Esophagus squamous epithelium (tissue), 5 donors: ENCODE measurements at regions not wholly inside any gene's neighbourhood (a gene's known extent, or its start where the extent isn't known, plus 50 kb on each side); places are given as distances from the start of the nearest gene placed in this dataset.

Experiments
- DNase-seq: peaks from one replicate; lab custom pipeline; 2025; lab: John Stamatoyannopoulos, UW
- H3K27ac ChIP-seq, 4 donors: fragments of 200-600 bp; sonication (generic); one replicate each; pipeline ENCODE4 v1.5.1; 2016 to 2019; ENCODE audit warnings: mild to moderate bottlenecking in 1 of 4
- H3K27me3 ChIP-seq, 4 donors: fragments of 200-600 bp; sonication (generic); 1 replicate in 3 of 4; 2 replicates in 1 of 4; pipeline versions ENCODE4 v1.5.1 to v1.6.0; 2017 to 2021; ENCODE audit warnings: antibody characterized with exemption in 1 of 4
- H3K36me3 ChIP-seq, 3 donors: fragments of 200-600 bp; sonication (generic); one replicate each; pipeline ENCODE4 v1.5.1; 2016 to 2019
- H3K4me1 ChIP-seq, 3 donors: fragments of 200-600 bp; sonication (generic); one replicate each; pipeline ENCODE4 v1.5.1; 2017 to 2019
- H3K4me3 ChIP-seq, 4 donors: fragments of 200-600 bp; sonication (generic); 1 replicate in 3 of 4; 2 replicates in 1 of 4; pipeline ENCODE4 v1.5.1; 2016 to 2019; ENCODE audit warnings: mild to moderate bottlenecking in 2 of 4, moderate library complexity in 1 of 4
- H3K9me3 ChIP-seq, 3 donors: fragments of 200-600 bp; sonication (generic); one replicate each; pipeline ENCODE4 v1.5.1; 2016 to 2019
- POLR2A ChIP-seq, 4 donors: fragments of 450-650 bp; IDR thresholded peaks; one replicate each; pipeline ENCODE4 v1.6.1; 2017; ENCODE audit warnings: antibody characterized with exemption in 4 of 4, mild to moderate bottlenecking in 4 of 4, moderate library complexity in 3 of 4
- WGBS, 2 donors: methylation state at CpG; one replicate each; pipeline ENCODE4 v1.1.5; 2018; 5-methylcytosine and 5-hydroxymethylcytosine counted together
- intact Hi-C: fragments of 100-400 bp; cut with DNase I; formaldehyde crosslinking; loops from one replicate; pipeline ENCODE4 v1.15.0; 2022
- TF ChIP-seq, protein P1 (sequence below), 6 experiments: fragments of 450-650 bp in 4 of 6; fragments of 200-600 bp in 2 of 6; sonication (generic) in 2 of 6; IDR thresholded peaks; one replicate each; pipeline ENCODE4 v1.5.1; 2016 to 2019; ENCODE audit warnings: antibody characterized with exemption in 6 of 6, mild to moderate bottlenecking in 4 of 6, moderate library complexity in 4 of 6
- donor health status: DM: yes; HTN: yes; CAD: no.

DNA sequence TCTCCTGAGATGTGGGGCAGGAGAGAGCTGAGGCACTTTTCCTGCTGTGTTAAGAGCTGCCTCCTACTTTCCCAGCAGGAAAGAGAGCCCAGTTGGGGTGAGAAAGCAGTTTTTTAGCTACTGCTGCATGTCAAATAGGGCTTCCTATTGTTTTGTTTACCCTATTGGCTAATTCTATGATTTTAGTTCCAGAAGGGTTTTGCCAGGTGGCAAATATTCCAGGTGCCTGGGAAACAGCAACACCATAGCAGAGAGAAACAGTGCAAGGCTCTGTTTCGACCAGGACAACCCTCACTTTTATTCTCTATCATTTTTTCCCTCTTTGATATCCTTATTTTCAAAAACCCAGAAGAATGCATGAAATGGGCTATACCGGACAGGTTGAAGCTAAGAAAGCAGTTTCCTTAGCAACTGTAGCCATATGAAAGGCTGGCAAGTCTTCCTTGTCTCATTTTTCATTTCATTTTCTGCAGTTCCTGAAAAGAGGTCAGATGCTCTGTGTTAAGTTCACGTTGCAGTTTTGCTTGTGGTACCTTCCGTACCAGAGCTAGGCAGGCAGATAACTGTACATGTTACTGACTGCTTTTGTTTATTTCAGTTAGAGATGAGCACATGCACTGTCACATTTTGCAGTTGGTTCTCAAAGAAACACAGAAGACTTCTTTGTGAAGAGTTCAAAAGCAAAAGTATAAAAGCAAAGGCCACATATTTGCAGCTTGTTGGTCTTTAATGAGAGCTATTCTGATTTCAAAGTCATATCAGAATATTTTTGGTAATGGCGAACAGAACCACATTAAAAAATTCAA lies 84.8 kb downstream of the AQP4 start:
- no peak overlapping the region for H3K4me3 ChIP-seq
- H3K27me3 ChIP-seq, result peaks cover 0 to 14% (median 0%) of the 10 kb centered on the region in 4 donors
- intact Hi-C loops, result no loop called here
- no peak for DNase-seq
- H3K27ac ChIP-seq, result no peak overlapping the region
- 44 to 54% methylated on average over 5 of the region's 5 CpGs for WGBS, 2 donors
- no peaks in the 10 kb centered on the region for H3K9me3 ChIP-seq
- no peak for TF ChIP-seq POLR2A (IDR thresholded peaks at IDR 0.05)
- no peaks in the 10 kb centered on the region for H3K36me3 ChIP-seq
- no peaks in the 10 kb centered on the region for H3K4me1 ChIP-seq

DNA sequence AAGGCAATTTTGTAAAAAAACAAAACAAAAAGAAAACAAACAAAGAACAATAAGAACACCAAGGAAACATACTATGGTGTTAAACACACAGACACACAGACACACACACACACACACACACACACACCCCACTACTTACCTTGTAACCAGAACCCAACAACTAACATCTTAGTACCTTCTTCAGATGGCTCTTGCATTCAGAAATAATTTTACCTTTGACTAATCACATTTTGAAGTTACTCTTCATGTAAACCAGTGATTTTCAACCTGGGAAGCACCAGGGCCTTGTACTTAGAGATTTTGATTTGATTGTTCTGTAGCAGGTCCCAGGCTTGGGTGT lies 87.5 kb downstream of the AQP4 start:
- Histone ChIP-seq H3K4me1 (no peaks in the 10 kb centered on the region), H3K36me3 (no peaks in the 10 kb centered on the region), H3K27me3 (peaks cover 0 to 25% (median 0%) of the 10 kb centered on the region in 4 donors), H3K27ac (no peak overlapping the region), H3K9me3 (no peaks in the 10 kb centered on the region), H3K4me3 (no peak overlapping the region)
- no peak for TF ChIP-seq POLR2A (IDR thresholded peaks at IDR 0.05)
- TF ChIP-seq, protein P1, sequence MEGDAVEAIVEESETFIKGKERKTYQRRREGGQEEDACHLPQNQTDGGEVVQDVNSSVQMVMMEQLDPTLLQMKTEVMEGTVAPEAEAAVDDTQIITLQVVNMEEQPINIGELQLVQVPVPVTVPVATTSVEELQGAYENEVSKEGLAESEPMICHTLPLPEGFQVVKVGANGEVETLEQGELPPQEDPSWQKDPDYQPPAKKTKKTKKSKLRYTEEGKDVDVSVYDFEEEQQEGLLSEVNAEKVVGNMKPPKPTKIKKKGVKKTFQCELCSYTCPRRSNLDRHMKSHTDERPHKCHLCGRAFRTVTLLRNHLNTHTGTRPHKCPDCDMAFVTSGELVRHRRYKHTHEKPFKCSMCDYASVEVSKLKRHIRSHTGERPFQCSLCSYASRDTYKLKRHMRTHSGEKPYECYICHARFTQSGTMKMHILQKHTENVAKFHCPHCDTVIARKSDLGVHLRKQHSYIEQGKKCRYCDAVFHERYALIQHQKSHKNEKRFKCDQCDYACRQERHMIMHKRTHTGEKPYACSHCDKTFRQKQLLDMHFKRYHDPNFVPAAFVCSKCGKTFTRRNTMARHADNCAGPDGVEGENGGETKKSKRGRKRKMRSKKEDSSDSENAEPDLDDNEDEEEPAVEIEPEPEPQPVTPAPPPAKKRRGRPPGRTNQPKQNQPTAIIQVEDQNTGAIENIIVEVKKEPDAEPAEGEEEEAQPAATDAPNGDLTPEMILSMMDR (IDR thresholded peaks at IDR 0.05), result no peak
- no peak for DNase-seq
- intact Hi-C loops, result no loop called here

DNA sequence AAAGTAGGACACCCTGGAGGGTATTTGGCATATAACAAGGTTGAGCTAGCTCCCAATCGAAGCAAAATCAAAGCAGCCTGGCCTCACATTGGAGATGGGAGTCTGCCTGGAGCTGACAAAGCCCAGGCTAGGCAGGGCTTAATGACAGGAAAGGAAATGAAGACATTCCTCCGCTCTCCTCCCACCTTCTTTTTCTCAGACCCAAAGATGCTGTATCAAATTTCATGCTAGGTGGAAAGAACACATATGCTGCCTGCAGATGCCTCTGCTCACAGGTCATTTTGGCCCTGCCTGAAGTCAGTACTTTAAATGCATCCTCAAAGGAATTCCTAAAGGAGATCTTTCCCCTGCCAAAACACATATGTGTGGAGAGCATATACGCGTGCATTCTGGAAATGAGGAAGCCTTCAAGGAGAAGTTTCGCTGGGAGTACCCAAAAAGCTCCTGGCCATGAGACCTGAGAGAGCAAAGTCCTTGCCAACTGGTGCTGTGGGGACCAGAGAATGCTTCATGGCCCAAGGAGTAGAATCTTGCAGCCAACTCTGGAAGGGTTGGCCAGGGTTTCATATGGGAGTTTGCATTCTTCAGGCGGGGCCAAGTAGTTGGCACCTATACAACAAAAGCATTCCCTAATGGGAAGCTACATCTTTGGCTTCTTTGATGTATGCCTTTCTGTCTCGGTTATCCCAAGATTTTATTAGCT lies 88.0 kb downstream of the AQP4 start:
- H3K4me1 ChIP-seq, result no peaks in the 10 kb centered on the region
- H3K4me3 ChIP-seq, result no peak overlapping the region
- H3K36me3 ChIP-seq, result no peaks in the 10 kb centered on the region
- no peaks in the 10 kb centered on the region for H3K9me3 ChIP-seq
- no peak overlapping the region for H3K27ac ChIP-seq
- TF ChIP-seq POLR2A (IDR thresholded peaks at IDR 0.05), result no peak
- TF ChIP-seq, protein P1 (IDR thresholded peaks at IDR 0.05), result no peak
- WGBS, 2 donors, result 35 to 48% methylated on average over 4 to 5 of the region's 7 CpGs
- peaks cover 0 to 25% (median 0%) of the 10 kb centered on the region in 4 donors for H3K27me3 ChIP-seq
- intact Hi-C loops, result no loop called here
- no peak for DNase-seq

DNA sequence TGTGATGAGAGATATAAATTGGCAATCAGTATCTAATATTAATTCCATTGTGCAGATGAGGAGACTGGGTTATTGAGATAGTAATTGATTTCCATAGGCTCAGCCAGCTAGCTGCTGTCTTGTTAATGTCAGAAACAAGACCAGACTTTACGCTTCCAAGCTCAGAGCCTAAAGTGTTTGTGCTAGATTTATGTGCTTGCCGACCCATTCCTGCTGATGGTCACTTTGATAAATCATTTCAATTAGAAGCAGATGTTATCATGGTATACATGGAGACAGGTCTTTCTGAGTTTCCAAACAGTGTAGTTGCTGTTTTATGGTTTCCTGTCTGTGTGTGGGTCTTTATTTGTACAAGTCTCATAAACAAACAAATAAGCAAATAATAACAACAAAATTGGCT lies 92.8 kb downstream of the AQP4 start:
- H3K36me3 ChIP-seq, result no peaks in the 10 kb centered on the region
- DNase-seq, result no peak
- H3K9me3 ChIP-seq, result no peaks in the 10 kb centered on the region
- intact Hi-C loops, result no loop called here
- 70 to 73% methylated on average over 2 of the region's 2 CpGs for WGBS, 2 donors
- H3K4me1 ChIP-seq, result peaks cover 0 to 10% (median 0%) of the 10 kb centered on the region in 3 donors
- H3K4me3 ChIP-seq, result no peak overlapping the region
- H3K27ac ChIP-seq, result no peak overlapping the region
- H3K27me3 ChIP-seq, result peaks cover 0 to 24% (median 0%) of the 10 kb centered on the region in 4 donors
- no peak for TF ChIP-seq POLR2A (IDR thresholded peaks at IDR 0.05)
- TF ChIP-seq, protein P1 (IDR thresholded peaks at IDR 0.05), result no peak

DNA sequence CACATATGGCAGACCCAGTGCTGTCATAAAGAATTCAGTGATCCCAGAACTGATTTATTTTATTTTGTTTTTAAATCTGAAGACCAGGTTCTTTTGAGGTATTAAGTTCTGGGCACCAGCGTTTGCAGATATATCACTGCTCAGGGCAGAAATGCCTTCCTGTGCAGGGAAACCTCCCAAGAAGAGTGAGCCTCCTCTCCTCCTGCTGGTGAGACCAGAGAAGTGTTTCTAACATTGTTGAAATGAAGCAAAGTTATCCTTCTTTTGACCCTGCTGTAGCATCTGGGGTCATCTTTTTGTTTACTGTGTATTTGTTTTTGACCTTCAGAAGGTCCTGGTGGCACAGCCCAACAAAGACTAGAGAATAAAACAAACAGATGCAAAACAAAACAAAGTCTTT lies 94.0 kb downstream of the AQP4 start:
- no peak for DNase-seq
- 0 to 25% methylated on average over 1 of the region's 1 CpG for WGBS, 2 donors
- Histone ChIP-seq H3K27ac (no peak overlapping the region), H3K4me1 (peaks cover 0 to 10% (median 0%) of the 10 kb centered on the region in 3 donors), H3K27me3 (peaks cover 0 to 16% (median 0%) of the 10 kb centered on the region in 4 donors), H3K36me3 (no peaks in the 10 kb centered on the region), H3K4me3 (no peak overlapping the region), H3K9me3 (no peaks in the 10 kb centered on the region)
- intact Hi-C loops, result no loop called here
- no peak for TF ChIP-seq POLR2A (IDR thresholded peaks at IDR 0.05)
- TF ChIP-seq, protein P1 (IDR thresholded peaks at IDR 0.05), result peak in 4 of 6 experiments; percentile 28 to 50 (median 34)
